ENCODE measurements at regions not wholly inside any gene's neighbourhood (a gene's known extent, or its start where the extent isn't known, plus 50 kb on each side); places are given as distances from the start of the nearest gene placed in this dataset.
"Not testable (repeated sequence)": the region's sequence is repeated elsewhere in the genome, so short reads cannot be mapped to it uniquely, and the experiment has no call there.

DNA sequence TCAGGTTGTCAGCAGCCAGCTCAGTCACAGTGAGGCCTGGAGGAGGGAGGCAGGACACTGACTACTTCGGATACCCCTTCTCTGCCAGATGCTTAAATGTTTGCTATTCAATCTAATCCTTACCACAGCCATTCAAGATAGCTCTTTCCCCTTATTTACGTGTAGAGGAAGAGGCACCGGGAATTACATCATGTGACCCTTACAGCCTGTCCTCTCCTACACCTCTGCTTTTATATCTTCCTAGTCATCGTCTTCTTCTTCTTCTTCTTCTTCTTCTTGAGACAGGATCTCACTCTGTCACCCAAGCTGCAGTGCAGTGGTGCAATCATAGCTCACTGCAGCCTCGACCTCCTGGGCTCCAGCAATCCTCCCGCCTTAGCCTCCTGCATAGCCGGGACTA, 148.1 kb upstream of the NEDD9 start:
- DNase-seq = no peak

DNA sequence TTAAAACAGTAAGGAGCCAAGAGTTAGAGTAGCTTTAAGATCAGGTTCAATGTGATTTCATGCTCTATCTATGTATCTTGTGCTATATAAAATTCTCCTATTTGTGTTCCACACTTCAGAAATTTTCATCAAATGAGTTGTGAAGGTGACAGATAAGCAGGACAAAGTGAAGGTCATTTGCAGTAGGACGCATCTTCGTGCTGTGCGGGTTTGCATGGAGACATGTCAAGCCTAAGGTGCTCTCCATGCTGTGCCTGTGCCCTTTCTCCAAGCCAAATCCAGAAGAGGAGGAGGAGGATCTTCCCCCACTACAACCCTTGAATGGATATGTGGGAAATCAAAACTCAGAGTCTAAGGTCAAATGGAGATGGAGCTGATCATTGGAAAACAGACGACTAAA, 147.3 kb upstream of the NEDD9 start:
- no peak for DNase-seq

DNA sequence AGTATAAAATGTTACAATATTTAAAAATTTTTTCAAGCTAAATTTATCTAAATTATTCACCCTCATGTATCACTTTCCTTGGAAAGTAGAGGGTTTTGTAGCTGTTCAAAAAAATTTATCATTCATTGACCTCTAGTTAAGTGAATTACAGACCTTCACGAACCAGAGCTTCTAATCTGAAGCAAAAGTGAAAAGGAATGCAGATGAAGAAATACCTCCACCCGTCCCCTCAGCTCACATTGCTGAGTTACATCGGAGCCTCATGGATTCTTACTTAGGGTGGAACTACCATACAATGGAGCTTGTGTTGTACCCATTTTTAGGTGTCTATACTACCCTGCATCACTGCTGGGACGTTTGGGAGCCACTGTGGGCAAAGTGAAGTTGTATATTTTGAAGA, 146.2 kb upstream of the NEDD9 start:
- no peak for DNase-seq

DNA sequence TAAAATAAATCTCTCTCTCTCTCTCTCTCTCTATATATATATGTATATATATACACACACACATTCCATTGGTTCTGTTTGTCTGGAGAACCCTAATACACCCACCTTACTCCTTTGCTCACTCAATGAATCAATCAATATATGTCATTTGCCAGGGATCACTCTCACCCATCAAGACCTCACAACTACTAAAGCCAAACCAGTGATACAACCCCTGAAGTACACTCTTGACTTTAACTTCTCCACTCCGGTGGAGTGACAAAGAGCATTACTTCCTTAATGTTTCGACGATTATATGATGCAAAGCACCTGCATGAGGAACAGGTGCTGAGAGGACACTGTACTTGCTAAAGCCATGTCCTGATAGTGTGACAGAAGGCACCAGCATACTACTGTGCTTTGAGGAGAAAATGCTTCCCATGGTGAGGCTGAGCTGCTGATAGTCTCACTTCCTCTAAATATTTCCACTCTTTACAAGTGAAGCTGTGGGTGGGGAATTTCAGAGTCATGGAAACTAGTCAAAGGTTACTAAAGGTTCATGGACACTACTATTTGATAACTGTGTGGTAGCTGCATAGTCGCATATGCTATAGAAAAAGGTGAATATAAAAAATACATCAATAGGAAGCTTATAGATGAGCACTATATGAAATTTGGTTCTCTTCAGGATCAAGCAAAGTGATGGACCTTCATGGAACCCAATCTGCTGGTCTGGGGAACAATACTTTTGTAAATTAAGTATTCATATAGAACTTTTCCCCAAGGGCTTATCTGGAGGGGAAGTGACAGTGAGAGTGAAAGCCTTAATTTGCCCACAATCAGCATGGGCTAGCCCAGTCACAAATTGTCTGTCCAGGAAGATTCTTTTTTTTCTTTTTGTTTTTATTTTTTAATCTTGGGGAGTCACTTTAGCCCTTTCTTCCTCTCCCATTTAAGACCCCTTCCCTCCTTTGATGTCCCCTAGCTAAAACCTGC, 141.9 kb upstream of the NEDD9 start:
- no peak for DNase-seq

DNA sequence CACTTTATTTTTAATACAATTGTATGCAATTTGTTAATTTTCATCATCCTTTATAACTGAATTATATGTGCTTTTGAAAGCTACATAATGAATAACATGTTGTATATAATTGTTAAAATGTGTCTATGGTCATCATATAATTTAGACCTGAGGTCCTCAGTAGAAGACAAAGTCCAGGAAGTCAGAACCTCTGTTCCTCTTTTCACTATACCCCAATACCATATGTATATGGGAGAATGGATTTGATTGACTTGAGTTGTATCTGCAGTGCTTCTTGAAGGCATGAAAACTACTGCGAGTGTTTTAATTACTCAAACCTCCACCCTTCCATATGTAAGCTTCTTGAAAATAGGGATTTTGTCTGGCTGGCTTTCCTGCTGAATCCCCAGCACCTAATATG, 140.7 kb upstream of the NEDD9 start:
- no peak for DNase-seq

DNA sequence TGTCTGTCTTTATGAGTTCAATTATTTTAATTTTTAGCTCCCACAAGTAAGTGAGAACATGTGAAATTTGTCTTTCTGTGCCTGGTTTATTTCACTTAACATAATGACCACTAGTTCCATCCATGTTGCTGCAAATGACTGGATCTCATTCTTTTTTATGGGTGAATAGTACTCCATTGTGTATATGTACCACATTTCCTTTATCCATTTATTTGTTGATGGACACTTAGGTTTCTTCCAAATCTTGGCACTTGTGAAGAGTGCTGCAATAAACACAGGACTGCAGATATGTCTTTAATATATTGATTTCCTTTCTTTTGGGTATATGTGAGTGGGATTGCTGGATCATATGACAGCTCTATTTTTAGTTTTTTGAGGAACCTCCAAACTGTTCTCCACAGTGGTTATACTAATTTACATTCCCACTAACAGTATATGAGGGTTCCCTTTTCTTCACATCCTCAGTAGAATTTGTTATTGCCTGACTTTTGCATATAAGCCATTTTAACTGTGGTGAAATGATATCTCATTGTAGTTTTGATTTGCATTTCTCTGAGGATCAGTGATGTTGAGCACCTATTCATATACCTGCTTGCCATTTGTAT, 139.8 kb upstream of the NEDD9 start:
- DNase-seq = not testable (repeated sequence)

DNA sequence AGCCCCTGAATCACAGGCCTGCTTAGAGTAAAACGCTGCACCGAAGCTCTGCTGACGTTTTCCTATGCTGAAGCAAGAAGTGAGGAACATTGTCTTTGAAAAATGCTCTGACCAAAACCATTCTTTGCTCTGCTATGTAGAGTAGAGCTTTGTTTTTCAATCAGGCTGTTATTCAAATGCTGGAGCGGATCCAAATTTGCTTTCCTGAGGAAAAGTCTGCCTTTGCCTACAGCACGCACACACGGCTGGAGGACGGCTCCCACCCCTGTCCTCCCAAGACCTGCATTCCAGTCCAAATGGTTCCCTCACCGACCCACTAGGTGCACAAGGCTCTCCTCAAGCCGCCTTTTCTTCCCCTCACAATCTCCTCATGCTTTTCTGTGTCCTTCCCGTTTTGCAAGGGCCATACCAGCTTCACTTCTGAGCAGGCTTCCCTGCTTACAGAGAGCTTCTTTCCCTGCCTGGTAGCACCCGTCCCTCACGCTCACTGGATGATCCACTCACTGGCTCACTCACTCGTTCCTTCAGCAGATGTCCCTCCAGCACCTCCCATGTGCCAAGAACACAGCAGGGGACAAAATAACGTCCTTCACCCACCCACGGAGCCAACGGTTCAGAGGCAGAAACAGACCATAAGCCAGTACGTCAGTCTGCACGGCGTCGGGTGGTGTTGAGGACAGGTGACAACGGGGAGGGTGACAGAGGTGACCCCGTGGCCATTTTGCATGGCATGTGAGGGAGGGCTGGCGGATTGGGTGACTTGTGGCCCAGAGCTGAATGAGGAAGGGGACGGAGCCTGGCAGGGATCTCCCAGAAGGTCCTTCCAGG, 137.9 kb upstream of the NEDD9 start:
- DNase-seq = no peak

DNA sequence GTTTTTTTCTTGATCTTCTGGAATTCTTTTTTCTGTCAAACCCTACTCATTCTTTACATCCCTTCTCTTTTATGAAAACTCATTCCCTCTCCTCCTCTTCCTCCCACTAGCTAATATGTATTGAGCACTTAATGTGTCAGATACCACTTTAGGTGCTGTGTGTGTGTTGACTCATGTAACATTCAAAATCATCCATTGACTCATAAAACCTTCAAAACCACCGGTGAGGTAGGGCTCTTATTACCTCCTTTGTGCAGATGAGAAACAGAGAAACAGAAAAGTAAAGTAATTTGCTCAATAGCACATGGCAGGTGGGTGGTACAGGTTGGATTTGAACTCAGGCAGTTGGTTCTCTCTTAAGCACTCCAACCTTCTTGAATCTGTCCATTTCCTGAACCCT, 136.3 kb upstream of the NEDD9 start:
- DNase-seq = no peak

DNA sequence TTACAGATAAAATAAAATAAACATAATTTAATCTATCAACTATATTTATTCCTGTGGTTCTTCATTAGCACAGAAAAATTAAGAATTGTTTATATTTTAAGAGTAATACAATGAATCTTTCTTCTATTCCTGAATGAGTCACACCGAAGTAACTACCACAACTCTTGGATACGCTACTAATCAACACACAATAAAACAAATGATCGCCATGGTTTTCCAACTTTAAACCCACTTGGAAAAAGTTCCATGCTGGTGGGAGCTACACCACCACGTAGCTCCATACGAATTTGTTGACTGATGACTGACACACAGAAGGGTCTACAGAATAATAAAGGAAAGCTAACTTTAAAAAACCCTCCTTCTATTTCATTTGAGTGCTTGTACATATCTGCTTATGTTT, 135.8 kb upstream of the NEDD9 start:
- DNase-seq = no peak

DNA sequence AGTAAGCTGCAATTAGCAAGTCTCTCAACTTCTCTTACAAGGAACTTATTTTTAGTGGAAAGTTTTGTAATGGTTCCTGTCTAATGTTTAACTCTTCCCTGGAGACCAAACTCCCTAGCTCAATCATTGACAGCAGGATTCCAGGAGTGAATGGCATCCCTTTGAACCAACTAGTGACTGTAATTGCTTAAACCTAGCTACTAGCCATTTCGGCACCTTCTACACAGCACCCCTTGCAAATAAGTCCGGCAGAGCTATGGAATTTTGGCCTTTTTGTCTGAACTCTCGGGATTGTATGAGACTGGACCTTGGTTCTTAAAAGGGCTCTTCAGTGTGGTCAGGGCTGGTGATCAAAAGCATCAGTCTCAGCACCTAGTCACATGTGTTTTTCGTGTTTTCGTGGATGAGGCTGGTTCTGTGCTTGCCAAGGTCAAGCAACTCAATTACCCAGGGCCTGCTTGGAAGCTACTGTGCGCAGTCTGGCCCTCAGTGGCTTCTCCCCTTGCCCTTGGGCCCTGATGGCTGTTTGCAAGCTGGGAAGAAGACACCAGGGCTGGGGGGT, 135.3 kb upstream of the NEDD9 start:
- DNase-seq = no peak

DNA sequence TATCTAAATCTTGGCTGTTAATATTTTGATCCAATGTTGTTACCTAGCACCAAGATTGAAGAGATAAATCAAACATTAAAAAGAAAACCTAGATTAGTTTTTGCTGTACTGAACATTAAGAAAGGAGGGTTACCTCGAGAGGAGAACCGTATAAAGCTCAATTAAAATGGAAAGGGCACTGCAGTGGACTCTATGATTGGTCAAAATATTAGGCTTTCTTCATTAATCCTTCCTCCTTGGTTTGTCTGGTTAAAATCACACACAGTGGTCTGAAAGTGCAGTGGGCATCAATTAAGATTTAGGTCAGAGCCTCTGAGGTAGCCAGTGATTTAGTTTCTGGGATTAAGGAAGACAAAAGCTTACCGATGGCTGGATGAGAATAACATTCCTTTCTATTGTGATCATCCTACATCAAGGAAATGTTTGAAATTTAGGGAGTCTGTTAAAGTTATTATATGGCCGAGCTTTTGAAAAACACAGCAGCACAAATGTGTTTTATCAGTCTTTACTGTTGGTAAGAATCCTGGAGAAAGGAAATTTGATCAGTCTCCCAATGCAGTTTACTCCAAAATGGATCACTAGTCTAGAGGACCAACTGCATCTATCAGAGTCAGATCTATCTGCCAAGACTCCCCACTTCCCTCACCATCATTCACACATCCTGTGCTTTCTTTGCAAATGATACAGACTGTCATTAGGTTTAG, 134.6 kb upstream of the NEDD9 start:
- no peak for DNase-seq

DNA sequence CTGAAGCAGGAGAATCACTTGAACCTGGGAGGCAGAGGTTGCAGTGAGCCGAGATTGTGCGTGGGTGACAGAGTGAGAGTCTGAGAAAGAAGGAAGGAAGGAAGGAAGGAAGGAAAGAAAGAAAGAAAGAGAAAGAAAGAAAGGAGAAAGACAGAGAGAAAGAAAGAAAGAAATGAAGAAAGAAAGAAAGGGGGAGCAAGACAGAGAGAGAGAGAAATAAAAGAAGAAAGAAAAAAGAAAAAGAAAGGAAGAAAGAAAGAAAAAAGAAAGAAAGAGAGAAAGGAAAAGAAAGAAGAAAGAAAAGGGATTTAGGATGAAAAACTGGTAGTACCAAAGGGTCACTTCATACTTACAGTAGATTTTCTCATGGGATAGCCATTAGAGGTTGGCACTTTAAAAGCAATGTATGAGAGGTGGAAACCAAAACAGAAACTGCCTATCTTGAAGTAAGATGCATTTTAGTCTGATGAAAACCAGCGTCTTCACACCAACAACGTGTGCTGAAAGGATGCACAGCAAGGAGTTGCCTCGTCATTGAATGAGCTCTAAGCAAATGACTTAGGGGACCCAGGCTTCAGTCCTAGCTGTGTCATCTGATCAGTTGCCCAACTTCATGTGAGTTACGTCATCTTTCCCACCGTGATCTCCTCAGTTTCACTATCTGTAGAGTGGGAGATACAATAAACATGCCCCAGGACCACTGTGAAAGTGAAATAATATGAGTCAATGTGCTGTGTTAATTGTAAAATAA, 133.9 kb upstream of the NEDD9 start:
- no peak for DNase-seq

DNA sequence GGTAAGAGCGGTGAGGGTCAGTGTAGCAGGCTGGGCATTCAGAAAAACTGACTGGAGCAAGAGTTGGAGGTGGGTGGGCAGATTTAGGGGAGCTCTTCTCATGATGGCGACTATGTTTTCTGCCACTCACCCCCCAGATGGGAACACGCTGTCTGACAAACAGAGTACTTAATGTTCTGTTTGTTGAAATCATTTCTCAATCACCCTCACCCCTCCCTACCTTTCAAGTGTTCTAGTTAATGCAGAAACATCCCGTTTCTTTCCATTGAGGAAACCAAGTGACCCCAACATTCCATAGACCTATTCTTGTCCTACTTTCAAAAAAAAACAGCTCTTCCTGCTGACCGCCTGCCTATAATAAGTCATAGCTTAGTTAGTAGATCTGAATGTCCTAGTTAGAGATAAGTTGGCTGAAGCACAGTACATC, 132.5 kb upstream of the NEDD9 start:
- no peak for DNase-seq

DNA sequence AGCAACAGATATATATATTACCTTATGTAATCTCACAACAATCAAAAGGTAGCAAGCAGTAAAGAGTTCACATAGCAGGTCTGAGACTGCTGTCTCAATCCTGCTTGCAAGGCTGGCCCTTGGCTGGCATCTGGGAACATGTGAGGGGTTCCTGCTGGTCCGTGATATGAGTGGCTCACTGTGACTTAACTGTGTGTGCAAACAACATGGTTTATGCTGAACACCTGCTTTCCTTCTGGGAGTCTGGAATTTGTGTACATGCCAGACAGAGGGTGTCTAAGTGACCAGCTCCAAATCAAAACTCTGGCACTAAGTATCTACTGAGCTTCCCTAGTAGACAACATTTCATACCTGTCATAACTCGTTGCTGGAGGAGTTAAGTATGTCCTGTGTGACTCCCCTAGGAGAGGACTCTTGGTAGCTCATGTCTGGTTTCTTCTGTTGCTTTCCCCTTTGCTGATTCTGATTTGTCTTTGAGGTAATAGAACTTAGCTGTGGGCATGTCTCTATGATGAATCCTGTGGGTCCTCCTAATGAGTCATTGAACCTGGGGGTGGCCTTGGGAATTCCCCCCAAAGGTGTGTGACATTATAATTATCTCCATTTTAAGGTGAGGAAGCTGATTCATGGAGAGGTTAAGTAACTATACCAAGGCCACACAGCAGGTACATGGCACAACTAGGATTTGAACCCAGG, 131.6 kb upstream of the NEDD9 start:
- DNase-seq = no peak

DNA sequence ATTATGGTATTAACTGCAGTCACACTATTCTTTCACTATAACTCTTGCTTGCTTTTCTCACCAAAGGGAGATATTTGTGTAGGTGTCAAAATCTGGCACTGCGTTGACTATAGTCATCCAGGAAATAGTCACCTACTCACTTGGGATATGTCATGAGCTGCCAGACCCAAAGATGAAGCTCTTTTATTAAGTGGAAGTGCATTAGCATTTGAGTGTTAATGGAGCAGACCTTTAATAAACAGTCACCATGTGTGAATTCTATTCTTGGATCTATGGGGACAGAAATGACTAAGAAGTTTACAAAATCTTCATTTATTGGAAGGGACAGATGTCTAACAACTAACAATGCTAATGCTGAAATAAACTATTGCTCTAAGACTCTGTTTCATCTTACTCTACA, 130.1 kb upstream of the NEDD9 start:
- DNase-seq = no peak

DNA sequence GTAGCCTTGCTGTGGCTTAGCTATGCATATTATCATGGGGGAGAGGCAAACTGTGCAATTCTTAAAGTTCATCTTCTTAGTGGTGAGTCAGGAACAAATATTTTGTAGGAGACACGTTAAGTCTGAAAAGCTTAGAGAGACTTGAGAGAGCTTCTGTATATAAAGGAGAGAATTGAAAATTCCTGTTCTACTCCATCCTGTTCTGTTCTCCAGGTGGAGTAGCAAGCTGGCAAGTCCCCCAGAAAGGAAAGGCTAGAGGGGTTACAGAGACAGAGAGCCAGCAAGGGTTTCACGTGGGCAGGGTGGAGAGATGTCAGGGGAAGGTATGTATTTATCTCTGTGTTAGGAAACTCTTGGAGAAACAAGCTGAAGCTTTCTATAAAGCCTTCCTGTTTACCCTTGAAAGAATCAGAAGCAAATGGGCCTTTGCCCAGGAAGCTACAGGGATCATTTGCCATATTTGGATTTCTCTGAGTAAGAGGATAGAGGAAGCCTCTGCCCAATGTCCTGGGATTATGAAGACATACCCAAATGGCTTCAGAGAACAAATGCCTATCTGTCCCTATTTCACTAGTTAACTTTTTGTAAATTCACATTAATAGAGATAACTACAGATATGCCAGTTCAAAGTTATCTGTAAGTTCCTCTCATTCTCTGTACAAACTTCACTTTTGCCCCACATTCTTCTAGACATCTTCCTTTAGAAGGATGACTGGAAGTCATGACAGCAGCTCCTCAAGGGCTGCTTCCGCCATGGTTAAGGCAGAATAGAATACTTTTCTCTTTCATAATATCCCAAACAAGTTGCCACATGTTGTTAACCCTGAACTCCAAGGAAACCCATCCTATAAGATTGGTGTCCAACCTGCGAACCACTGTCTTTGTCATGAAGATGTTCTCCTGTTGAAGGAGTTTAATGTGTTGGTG, 126.7 kb upstream of the NEDD9 start:
- no peak for DNase-seq

DNA sequence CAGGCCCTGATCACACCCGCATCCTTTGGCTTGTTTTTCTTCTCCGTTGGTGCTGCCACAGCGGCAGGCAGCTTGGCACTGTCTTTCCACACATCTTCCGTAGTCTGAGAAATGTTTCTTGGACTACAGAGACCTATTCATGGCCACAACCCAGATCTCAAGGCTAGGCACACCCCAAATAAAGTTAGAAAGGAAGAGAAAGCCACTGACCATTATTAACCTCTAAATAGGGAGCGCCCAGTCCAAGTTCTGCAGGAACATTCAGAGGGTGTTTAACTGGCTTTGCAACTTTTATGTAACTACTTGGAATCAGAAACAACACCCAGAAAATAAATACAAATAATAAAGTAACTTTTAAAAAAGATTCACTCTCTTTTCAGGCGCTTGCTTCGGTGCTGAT, 124.8 kb upstream of the NEDD9 start:
- DNase-seq = no peak

DNA sequence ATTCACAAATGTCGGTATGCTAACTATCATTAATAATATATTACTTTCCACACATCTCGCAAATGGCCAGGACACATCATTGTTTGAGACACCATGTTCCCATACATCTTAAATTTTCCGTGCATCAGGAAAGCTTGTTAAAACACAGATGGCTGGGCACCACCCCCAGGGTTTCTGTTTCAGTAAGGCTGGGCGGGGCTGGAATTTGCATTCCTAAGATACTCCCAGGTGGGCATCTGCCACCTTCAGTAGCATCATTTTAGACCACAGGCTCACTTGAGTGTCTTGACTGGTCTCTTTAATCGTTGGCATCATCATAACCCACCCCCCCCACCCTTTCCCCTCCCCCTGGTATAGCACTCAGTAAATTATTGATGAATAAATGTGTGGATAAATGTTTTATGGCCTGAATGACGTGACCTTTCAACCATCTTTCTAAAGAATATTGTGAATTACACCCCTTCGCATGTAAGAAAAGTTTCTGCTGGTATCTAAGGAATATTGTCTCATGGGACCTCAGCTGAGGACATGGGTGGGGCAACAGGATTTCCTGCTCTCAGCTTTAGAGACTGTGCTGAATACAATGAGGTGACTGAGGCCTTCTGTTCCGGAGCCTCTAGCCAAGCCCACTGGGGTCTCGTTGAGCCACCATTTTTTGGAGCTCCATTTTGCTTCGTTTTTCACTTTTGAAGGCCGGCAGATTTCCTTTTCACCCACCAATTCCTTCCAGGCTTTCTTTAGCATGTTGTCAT, 124.1 kb upstream of the NEDD9 start:
- no peak for DNase-seq

DNA sequence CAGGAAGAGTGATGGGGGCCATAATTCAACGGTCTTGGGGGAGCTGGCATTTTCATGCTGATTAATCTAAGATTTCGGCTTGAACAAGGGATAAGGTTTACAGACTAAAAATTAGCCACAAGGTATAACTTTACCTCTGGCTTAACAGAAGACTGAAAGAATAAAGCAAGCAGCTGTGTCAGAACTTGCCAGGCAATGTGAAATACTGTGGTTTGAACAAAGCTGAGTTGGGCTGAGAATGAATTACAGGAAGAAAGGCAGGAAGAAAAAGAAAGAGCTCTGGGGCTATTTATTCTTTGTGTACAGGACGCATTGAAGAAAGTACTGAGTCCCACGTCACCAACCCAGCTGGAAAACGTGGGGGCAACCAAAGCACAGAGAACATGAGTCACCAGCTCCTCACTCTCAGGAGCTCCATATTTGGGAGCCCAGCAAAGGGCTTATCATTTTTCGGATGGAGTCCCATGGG, 121.5 kb upstream of the NEDD9 start:
- DNase-seq = no peak
